SK-N-SH treated with all-trans-retinoic acid at 6 μM for 48 hours (cell line): ENCODE measurements at regions not wholly inside any gene's neighbourhood (a gene's known extent, or its start where the extent isn't known, plus 50 kb on each side); places are given as distances from the start of the nearest gene placed in this dataset.

Experiments
- TOX ChIP-seq: fragments of 250-450 bp; sonication (Bioruptor Pico); IDR thresholded peaks from 2 replicates; pipeline ENCODE4 v1.8.0; 2021; ENCODE audit warnings: mild to moderate bottlenecking, moderate library complexity, borderline replicate concordance
- ZFP30 ChIP-seq: fragments of 450-650 bp; formaldehyde crosslinking; IDR thresholded peaks from 2 replicates; pipeline ENCODE4 v1.5.0; 2022; ENCODE audit warnings: mild to moderate bottlenecking, moderate library complexity

GRCh38 chr17:70517816-70518215 lies 348.5 kb downstream of the KCNJ2 start:
- TF ChIP-seq ZFP30 (CRISPR knock-in tag) (no peak), TOX (no peak)
